Karpas-422 (cell line): ENCODE measurements at regions not wholly inside any gene's neighbourhood (a gene's known extent, or its start where the extent isn't known, plus 50 kb on each side); places are given as distances from the start of the nearest gene placed in this dataset.

Experiments
- DNase-seq: peaks from one replicate; pipeline ENCODE4 v3.0.0-alpha.2; 2015
- H2AFZ ChIP-seq: fragments of 200-600 bp; sonication (generic); 2 replicates; pipeline ENCODE4 v1.6.1; 2014; ENCODE audit warnings: antibody characterized with exemption, low read length, mixed read lengths
- H3K27ac ChIP-seq: fragments of 200-600 bp; sonication (generic); 2 replicates; pipeline ENCODE4 v1.5.1; 2014; ENCODE audit warnings: mild to moderate bottlenecking, low read length, moderate library complexity
- H3K27me3 ChIP-seq: fragments of 200-600 bp; sonication (generic); 2 replicates; pipeline ENCODE4 v1.6.1; 2014; ENCODE audit warnings: low read length, mixed read lengths
- H3K36me3 ChIP-seq: fragments of 200-600 bp; sonication (generic); 2 replicates; pipeline ENCODE4 v1.6.1; 2014; ENCODE audit warnings: low read length, mixed read lengths; ENCODE audit not compliant: insufficient read depth
- H3K4me1 ChIP-seq: fragments of 200-600 bp; sonication (generic); 2 replicates; pipeline ENCODE4 v1.6.1; 2014; ENCODE audit warnings: mild to moderate bottlenecking, low read length, mixed read lengths
- H3K4me2 ChIP-seq: fragments of 200-600 bp; sonication (generic); 2 replicates; pipeline ENCODE4 v1.6.1; 2014; ENCODE audit warnings: low read length, low read depth, mild to moderate bottlenecking; ENCODE audit not compliant: poor library complexity, severe bottlenecking
- H3K4me3 ChIP-seq: fragments of 200-600 bp; sonication (generic); 2 replicates; pipeline ENCODE4 v1.5.1; 2014; ENCODE audit warnings: mild to moderate bottlenecking, antibody characterized with exemption, low read length, mixed read lengths
- H3K79me2 ChIP-seq: fragments of 200-600 bp; sonication (generic); 2 replicates; pipeline ENCODE4 v1.6.1; 2014; ENCODE audit warnings: mild to moderate bottlenecking, low read length, mixed read lengths
- H3K9ac ChIP-seq: fragments of 200-600 bp; sonication (generic); 2 replicates; pipeline ENCODE4 v1.6.0; 2014; ENCODE audit warnings: low read length
- H3K9me2 ChIP-seq: fragments of 200-600 bp; sonication (generic), shearing (Covaris generic); replicated peaks from 2 replicates; pipeline ENCODE4 v1.6.0; 2014; ENCODE audit warnings: mild to moderate bottlenecking, low read length, moderate library complexity; ENCODE audit not compliant: insufficient read depth
- H3K9me3 ChIP-seq: fragments of 300-700, 200-600 bp; sonication (generic); 2 replicates; pipeline ENCODE4 v1.6.1; 2014; ENCODE audit warnings: low read length, mixed read lengths
- H4K20me1 ChIP-seq: fragments of 200-600 bp; sonication (generic); 2 replicates; pipeline ENCODE4 v1.6.1; 2014; ENCODE audit warnings: mild to moderate bottlenecking, antibody characterized with exemption, low read length, low read depth; ENCODE audit not compliant: insufficient read depth

DNA sequence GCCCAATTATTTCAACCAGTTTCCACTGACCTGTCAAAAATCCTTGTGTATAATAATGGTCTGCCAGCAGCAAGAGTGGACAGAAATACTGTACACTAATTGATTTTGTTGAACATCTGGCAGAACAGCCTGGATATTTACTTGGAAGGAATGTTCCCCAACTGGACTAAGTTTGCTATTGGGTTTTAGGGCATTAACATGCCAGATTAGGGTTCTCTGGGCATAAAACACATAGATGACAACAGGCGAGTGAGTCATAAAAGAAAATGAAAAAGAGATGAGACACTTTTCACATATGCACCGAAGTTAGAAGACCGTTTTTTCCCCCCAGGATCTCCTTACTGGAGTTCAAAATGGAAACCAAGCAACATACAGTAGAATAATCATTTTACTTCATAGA is 236.3 kb upstream of the NAV3 start:
- no peaks in the 10 kb centered on the region for H3K9me3 ChIP-seq
- no peaks in the 10 kb centered on the region for H3K4me1 ChIP-seq
- H3K4me3 ChIP-seq, result no peak overlapping the region
- no peak for DNase-seq
- H3K36me3 ChIP-seq, result no peaks in the 10 kb centered on the region
- no peaks in the 10 kb centered on the region for H3K27me3 ChIP-seq
- no peak overlapping the region for H3K27ac ChIP-seq
- no peaks in the 10 kb centered on the region for H3K79me2 ChIP-seq
- no peak overlapping the region for H2AFZ ChIP-seq
- H4K20me1 ChIP-seq, result no peaks in the 10 kb centered on the region
- no peak overlapping the region for H3K4me2 ChIP-seq
- H3K9me2 ChIP-seq, result no peaks in the 10 kb centered on the region
- no peak overlapping the region for H3K9ac ChIP-seq

DNA sequence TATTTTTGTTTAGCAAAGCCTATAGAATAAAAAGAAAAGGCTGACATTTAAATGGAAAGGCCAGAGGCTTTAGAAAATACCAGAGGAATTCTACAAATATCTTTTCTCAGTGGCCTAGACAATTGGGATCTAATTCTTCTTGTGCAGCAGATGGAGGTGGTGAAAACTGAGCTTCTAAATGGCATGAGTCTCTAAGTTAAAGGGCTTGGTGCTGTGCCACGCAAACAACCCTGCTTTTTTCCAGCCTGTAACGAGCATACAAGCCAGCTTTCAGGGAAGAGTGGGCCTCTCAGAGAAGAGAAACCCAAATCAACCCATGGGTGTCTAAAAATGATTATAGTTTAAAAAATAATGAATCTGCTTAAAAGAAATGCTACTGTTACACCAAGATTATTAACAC is 237.9 kb upstream of the NAV3 start:
- Histone ChIP-seq H3K36me3 (no peaks in the 10 kb centered on the region), H3K9me3 (no peaks in the 10 kb centered on the region), H2AFZ (no peak overlapping the region), H3K27me3 (no peaks in the 10 kb centered on the region), H4K20me1 (no peaks in the 10 kb centered on the region), H3K4me1 (no peaks in the 10 kb centered on the region), H3K9me2 (no peaks in the 10 kb centered on the region), H3K4me3 (no peak overlapping the region), H3K9ac (no peak overlapping the region), H3K27ac (no peak overlapping the region), H3K79me2 (no peaks in the 10 kb centered on the region), H3K4me2 (no peak overlapping the region)
- DNase-seq, result no peak

DNA sequence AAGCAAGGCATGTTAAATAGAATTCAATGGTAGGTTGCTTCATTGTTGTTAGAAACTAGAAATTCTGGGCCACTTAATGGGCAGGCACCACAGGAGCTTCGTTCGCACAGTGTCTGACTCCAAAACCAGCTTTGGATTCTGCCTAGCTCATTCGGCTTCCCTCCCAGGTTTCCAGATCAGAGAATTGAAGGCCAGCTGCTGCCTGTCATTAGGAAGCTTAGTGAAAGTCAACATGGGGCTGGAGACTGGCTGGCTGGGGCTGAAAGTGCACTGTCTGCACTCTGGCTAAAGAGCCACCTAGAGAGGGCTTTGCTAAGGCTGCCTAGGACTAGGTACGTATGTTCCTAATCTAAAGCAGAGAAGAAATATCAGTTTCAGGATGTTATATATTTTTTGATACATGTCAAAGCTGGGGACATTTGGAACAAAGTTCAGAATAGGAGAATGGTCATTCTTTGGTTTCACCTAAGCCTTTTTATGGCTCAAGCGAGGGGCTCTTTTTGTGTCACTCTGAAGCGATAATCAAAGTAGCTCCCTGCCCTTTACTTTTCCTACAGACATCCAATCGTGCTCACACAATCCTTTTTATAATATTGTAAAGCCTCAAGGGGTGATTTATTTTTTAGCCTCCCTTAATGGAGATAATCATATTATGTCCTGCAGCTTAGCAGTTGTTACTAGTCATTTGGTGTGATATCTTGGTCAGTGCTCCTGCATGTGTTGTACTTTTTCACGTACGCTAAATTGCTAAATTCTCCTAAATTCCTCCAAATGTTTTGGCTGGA is 238.5 kb upstream of the NAV3 start:
- no peak overlapping the region for H3K9ac ChIP-seq
- H4K20me1 ChIP-seq, result no peaks in the 10 kb centered on the region
- no peak overlapping the region for H2AFZ ChIP-seq
- H3K27ac ChIP-seq, result no peak overlapping the region
- H3K9me2 ChIP-seq, result no peaks in the 10 kb centered on the region
- H3K4me1 ChIP-seq, result no peaks in the 10 kb centered on the region
- no peak for DNase-seq
- H3K36me3 ChIP-seq, result no peaks in the 10 kb centered on the region
- H3K9me3 ChIP-seq, result no peaks in the 10 kb centered on the region
- H3K4me3 ChIP-seq, result no peak overlapping the region
- no peaks in the 10 kb centered on the region for H3K79me2 ChIP-seq
- H3K27me3 ChIP-seq, result no peaks in the 10 kb centered on the region
- no peak overlapping the region for H3K4me2 ChIP-seq

DNA sequence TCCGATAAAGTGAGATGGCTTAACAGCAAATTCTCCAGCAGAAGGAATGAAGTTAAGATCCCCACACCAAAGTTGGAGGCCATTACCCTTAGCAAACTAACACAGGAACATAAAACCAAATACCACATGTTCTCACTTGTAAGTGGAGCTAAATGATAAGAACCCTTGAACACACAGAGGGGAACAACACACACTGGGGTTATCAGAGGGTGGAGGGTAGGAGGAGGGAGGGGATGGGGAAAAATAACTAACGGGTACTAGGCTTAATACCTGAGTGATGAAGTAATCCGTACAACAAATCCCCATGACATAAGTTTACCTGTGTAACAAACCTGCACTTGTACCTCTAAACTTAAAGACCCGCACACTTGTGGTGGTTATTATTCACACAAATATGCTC is 240.4 kb upstream of the NAV3 start:
- Histone ChIP-seq H3K4me3 (no peak overlapping the region), H3K36me3 (no peaks in the 10 kb centered on the region), H3K79me2 (no peaks in the 10 kb centered on the region), H3K9me2 (no peaks in the 10 kb centered on the region), H2AFZ (no peak overlapping the region), H3K4me2 (no peak overlapping the region), H3K4me1 (no peaks in the 10 kb centered on the region), H3K27me3 (no peaks in the 10 kb centered on the region), H3K9ac (no peak overlapping the region), H4K20me1 (no peaks in the 10 kb centered on the region), H3K27ac (no peak overlapping the region), H3K9me3 (no peaks in the 10 kb centered on the region)
- no peak for DNase-seq

DNA sequence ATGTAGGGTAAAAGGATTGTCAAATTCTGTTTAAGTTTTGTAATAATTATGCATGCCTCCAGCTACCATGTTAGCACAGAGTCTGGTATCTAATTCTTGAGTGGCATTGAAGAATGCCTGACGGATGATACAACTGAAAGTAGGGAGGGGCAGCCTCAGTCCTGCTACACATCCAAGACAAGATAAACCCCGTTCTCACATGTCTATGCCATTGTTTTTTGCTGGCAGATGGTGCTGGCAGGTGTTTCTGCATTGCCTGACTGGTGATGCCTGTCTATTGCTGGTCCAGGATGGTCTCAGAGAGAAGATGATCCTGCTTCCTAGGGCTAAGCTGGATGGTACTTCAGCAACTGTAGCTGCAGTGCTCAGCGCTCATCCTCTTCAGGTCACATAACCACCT is 245.8 kb upstream of the NAV3 start:
- no peaks in the 10 kb centered on the region for H3K27me3 ChIP-seq
- H3K9me2 ChIP-seq, result no peaks in the 10 kb centered on the region

DNA sequence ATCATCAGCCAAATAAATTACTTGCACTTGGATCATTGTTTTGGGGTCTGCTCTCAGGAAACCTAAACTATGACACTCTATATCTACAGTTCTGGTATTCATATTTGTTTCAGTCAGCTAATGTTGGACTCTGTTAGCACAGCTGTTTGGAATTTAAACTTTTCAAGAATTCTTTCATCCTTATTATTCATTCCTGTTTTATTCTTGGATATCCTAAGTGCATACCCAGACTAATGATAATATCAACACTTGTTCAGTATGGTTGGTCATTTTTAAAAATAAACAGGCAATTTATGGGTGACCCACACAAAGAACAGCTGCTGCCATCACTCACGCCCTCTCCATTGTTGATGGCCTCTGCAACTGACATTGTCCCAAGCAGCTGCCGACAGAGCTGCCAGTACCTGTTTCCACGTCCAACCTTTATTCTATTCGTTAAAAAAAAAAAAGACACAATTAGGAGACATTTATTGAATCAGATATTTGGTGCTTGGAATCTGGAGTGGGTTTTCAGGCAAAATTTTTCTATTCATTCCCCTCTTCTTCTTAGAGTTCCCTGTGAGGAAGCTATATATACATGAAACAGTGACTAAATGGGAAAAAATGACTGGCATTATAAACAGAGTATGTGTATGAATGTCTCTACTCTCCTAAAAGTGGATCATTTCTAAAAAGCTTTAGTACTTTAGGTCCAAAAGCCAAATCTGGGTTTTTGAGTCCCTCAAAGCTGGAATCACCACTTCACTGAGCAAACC is 252.1 kb upstream of the NAV3 start:
- Histone ChIP-seq H3K4me3 (no peak overlapping the region), H3K79me2 (no peaks in the 10 kb centered on the region), H3K9ac (no peak overlapping the region), H3K9me3 (no peaks in the 10 kb centered on the region), H4K20me1 (no peaks in the 10 kb centered on the region), H3K36me3 (no peaks in the 10 kb centered on the region), H3K4me2 (no peak overlapping the region), H3K4me1 (no peaks in the 10 kb centered on the region), H3K27me3 (no peaks in the 10 kb centered on the region), H3K27ac (no peak overlapping the region), H2AFZ (no peak overlapping the region), H3K9me2 (peaks cover 2% of the 10 kb centered on the region; the same call in 1 of the 2 replicates)
- DNase-seq, result no peak

More for the DNA sequence above, 245.8 kb upstream of the NAV3 start:
- no peak for DNase-seq
- Histone ChIP-seq H4K20me1 (no peaks in the 10 kb centered on the region), H3K36me3 (no peaks in the 10 kb centered on the region), H2AFZ (no peak overlapping the region), H3K4me1 (no peaks in the 10 kb centered on the region), H3K9me3 (no peaks in the 10 kb centered on the region), H3K4me3 (no peak overlapping the region), H3K9ac (no peak overlapping the region), H3K4me2 (no peak overlapping the region), H3K27ac (no peak overlapping the region), H3K79me2 (no peaks in the 10 kb centered on the region)

DNA sequence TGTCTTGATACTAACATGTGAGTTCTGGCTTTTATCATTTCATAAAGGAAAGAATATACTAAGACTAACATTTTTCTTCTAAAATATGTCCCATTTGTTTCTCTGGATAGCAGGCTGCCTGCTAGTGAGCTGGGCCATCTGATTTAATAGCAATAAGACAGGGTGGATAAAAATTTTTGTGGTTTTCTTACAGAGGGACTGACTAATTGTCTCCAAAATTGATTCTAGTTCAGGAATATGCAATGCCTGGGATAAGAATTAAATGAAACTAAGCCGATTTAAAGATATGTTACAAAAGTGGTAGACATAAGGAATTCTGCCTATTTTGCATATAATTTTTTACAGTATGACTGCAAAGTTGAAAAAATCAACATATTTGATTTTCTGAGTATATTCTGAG is 252.9 kb upstream of the NAV3 start:
- no peak overlapping the region for H3K27ac ChIP-seq
- no peaks in the 10 kb centered on the region for H4K20me1 ChIP-seq
- no peak overlapping the region for H2AFZ ChIP-seq
- DNase-seq, result no peak
- no peaks in the 10 kb centered on the region for H3K4me1 ChIP-seq
- H3K4me2 ChIP-seq, result no peak overlapping the region
- peaks cover 2% of the 10 kb centered on the region; the same call in 1 of the 2 replicates for H3K9me2 ChIP-seq
- H3K79me2 ChIP-seq, result no peaks in the 10 kb centered on the region
- no peak overlapping the region for H3K4me3 ChIP-seq
- no peaks in the 10 kb centered on the region for H3K27me3 ChIP-seq
- H3K9ac ChIP-seq, result no peak overlapping the region
- H3K9me3 ChIP-seq, result no peaks in the 10 kb centered on the region
- no peaks in the 10 kb centered on the region for H3K36me3 ChIP-seq

DNA sequence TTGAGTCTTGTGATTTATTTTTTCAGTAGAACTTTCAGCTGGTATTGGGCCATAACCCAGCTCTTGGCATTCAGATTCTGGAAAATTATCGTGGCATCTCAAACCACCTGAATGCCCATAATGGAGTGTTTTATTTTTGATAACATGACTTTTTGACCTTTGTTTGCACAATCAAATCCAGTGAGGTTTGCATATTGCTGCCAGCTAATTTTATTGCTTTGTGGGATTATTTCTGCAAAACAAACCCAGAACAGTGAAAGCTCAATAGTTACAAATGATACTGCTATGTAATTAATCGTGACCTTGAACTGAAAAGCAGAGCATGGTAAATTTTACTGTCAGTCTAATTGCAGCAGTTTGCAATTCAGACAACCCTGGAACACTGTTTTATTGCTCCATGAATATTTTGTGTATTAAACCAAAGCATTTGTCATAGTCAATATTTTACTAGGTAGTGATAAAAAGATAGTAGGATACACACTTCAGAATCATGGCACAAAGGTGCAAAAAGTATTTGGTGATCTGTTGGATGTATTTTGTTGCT is 255.2 kb upstream of the NAV3 start:
- H3K4me2 ChIP-seq, result no peak overlapping the region
- no peaks in the 10 kb centered on the region for H3K79me2 ChIP-seq
- no peaks in the 10 kb centered on the region for H3K9me3 ChIP-seq
- H3K9me2 ChIP-seq, result peaks cover 2% of the 10 kb centered on the region; the same call in 1 of the 2 replicates
- no peak overlapping the region for H3K9ac ChIP-seq
- no peaks in the 10 kb centered on the region for H3K4me1 ChIP-seq
- no peak overlapping the region for H3K27ac ChIP-seq
- no peak overlapping the region for H3K4me3 ChIP-seq
- no peak overlapping the region for H2AFZ ChIP-seq
- no peaks in the 10 kb centered on the region for H4K20me1 ChIP-seq
- DNase-seq, result no peak
- H3K36me3 ChIP-seq, result no peaks in the 10 kb centered on the region
- no peaks in the 10 kb centered on the region for H3K27me3 ChIP-seq
